Prostate gland (tissue), 2 donors: ENCODE measurements at regions not wholly inside any gene's neighbourhood (a gene's known extent, or its start where the extent isn't known, plus 50 kb on each side); places are given as distances from the start of the nearest gene placed in this dataset.

Experiments used
- DNase-seq: peaks from one replicate; pipeline ENCODE4 v3.0.0-alpha.2; 2019; ENCODE audit warnings: low spot score
- H3K27ac ChIP-seq, 2 donors: fragments of 200-600 bp; sonication (generic); 2 replicates each; pipeline ENCODE4 v1.5.1; 2017 to 2019
- H3K27me3 ChIP-seq: fragments of 200-600 bp; sonication (generic); replicated peaks from 2 replicates; pipeline ENCODE4 v1.5.1; 2019; ENCODE audit not compliant: insufficient read depth
- H3K36me3 ChIP-seq, 2 donors: fragments of 200-600 bp; sonication (generic); 1 replicate in 1 of 2; 2 replicates in 1 of 2; pipeline versions ENCODE4 v1.5.1 to v1.8.1; 2017 to 2019
- H3K4me1 ChIP-seq: fragments of 200-600 bp; sonication (generic); replicated peaks from 2 replicates; pipeline ENCODE4 v1.5.1; 2019
- H3K4me3 ChIP-seq, 2 donors: fragments of 200-600 bp; sonication (generic); 2 replicates each; pipeline ENCODE4 v1.5.1; 2017 to 2019
- H3K9me3 ChIP-seq: fragments of 200-600 bp; sonication (generic); 2 replicates; pipeline ENCODE4 v1.5.1; 2017
- CTCF ChIP-seq, 4 experiments: fragments of 200-600 bp in 2 of 4; fragments of 450-650 bp in 2 of 4; sonication (generic) in 2 of 4; IDR thresholded peaks; 1 replicate in 3 of 4; 2 replicates in 1 of 4; pipeline ENCODE4 v1.5.1; 2016 to 2019; ENCODE audit warnings: antibody characterized with exemption in 4 of 4, mild to moderate bottlenecking in 2 of 4, moderate library complexity in 2 of 4
- POLR2A ChIP-seq: fragments of 450-650 bp; IDR thresholded peaks from one replicate; pipeline ENCODE4 v1.6.1; 2016; ENCODE audit warnings: antibody characterized with exemption, mild to moderate bottlenecking
- POLR2AphosphoS5 ChIP-seq: sonication (generic); formaldehyde crosslinking; IDR thresholded peaks from one replicate; pipeline ENCODE4 v1.6.1; 2017; ENCODE audit warnings: antibody characterized with exemption
- WGBS: methylation state at CpG from one replicate; pipeline ENCODE4 v1.1.5; 2018; 5-methylcytosine and 5-hydroxymethylcytosine counted together
- intact Hi-C: fragments of 100-400 bp; cut with DNase I; formaldehyde crosslinking; loops from one replicate; pipeline ENCODE4 v1.14.2; 2022

GRCh38 chr18:75141166-75141565 lies 67.8 kb downstream of the PTGR3 start:
- Histone ChIP-seq H3K36me3 (no peaks in the 10 kb centered on the region), H3K9me3 (no peaks in the 10 kb centered on the region), H3K4me3 (no peak overlapping the region), H3K4me1 (no peaks in the 10 kb centered on the region), H3K27me3 (peaks cover 3% of the 10 kb centered on the region), H3K27ac (no peak overlapping the region)
- no peak for DNase-seq
- TF ChIP-seq POLR2A: no peak
- TF ChIP-seq POLR2AphosphoS5: no peak
- no peak for TF ChIP-seq CTCF (IDR thresholded peaks at IDR 0.05)
- intact Hi-C loops: no loop called here
- WGBS: 89% methylated on average over 5 of the region's 5 CpGs

GRCh38 chr18:75140296-75140695 lies 68.6 kb downstream of the PTGR3 start:
- no peak for DNase-seq
- Histone ChIP-seq H3K4me3 (no peak overlapping the region), H3K9me3 (no peaks in the 10 kb centered on the region), H3K4me1 (no peaks in the 10 kb centered on the region), H3K27ac (no peak overlapping the region), H3K27me3 (peaks cover 3% of the 10 kb centered on the region), H3K36me3 (no peaks in the 10 kb centered on the region)
- 80% methylated on average over 5 of the region's 5 CpGs for WGBS
- intact Hi-C loops: no loop called here
- no peak for TF ChIP-seq POLR2A
- TF ChIP-seq POLR2AphosphoS5: no peak

- TF ChIP-seq POLR2A (no peak), POLR2AphosphoS5 (no peak), CTCF (IDR thresholded peaks at IDR 0.05) (no peak)
- Histone ChIP-seq H3K27ac (no peak overlapping the region), H3K27me3 (peaks cover 3% of the 10 kb centered on the region), H3K36me3 (no peaks in the 10 kb centered on the region), H3K9me3 (no peaks in the 10 kb centered on the region), H3K4me1 (no peaks in the 10 kb centered on the region), H3K4me3 (no peak overlapping the region)
- WGBS: 82% methylated on average over 18 of the region's 18 CpGs
- DNase-seq: no peak
- intact Hi-C loops: no loop called here
Observed at GRCh38 chr18:75139226-75139911, 69.6 kb downstream of the PTGR3 start.

GRCh38 chr18:75137346-75137877 lies 71.5 kb downstream of the PTGR3 start:
- H3K36me3 ChIP-seq: no peaks in the 10 kb centered on the region
- 88% methylated on average over 11 of the region's 11 CpGs for whole genome bisulfite sequencing
- H3K27me3 ChIP-seq: peaks cover 3% of the 10 kb centered on the region
- no peak overlapping the region for H3K27ac ChIP-seq
- no peak for DNase-seq
- H3K4me3 ChIP-seq: no peak overlapping the region
- TF ChIP-seq POLR2A: no peak
- no peak for TF ChIP-seq POLR2AphosphoS5
- TF ChIP-seq CTCF (IDR thresholded peaks at IDR 0.05): no peak
- H3K4me1 ChIP-seq: no peaks in the 10 kb centered on the region
- intact Hi-C loops: no loop called here
- no peaks in the 10 kb centered on the region for H3K9me3 ChIP-seq

- Histone ChIP-seq H3K4me1 (no peaks in the 10 kb centered on the region), H3K4me3 (no peak overlapping the region), H3K27ac (no peak overlapping the region), H3K9me3 (no peaks in the 10 kb centered on the region), H3K27me3 (peaks cover 3% of the 10 kb centered on the region), H3K36me3 (no peaks in the 10 kb centered on the region)
- no peak for DNase-seq
- 95% methylated on average over 14 of the region's 14 CpGs for WGBS
- intact Hi-C loops: no loop called here
- no peak for TF ChIP-seq POLR2AphosphoS5
- TF ChIP-seq CTCF (IDR thresholded peaks at IDR 0.05): no peak
- no peak for TF ChIP-seq POLR2A
Observed at GRCh38 chr18:75135158-75135725, 73.7 kb downstream of the PTGR3 start.
